ENCODE measurements at regions not wholly inside any gene's neighbourhood (a gene's known extent, or its start where the extent isn't known, plus 50 kb on each side); places are given as distances from the start of the nearest gene placed in this dataset.

DNA sequence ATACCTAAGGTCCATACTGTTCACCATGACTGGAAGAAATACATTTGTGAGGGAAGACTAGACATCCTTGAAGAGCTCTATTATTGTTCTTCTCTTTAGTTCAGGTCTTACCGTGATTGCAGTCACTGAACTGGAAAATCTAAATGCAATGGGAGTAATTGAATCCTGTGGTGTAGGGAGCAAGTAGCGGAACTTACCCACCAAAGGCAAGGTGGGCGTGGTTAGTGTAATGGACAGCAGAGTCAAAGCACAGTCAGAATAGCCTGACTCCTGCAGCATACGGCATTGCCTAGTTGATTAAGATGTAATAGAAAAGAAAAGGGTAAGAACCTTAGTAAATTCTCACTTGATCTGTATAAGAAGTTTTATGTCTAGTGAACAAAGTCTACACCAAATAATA lies 679.7 kb upstream of the EPHA7 start:
- Histone ChIP-seq H3K36me3 (ENCODE audit: low read depth) (no peaks in the 10 kb centered on the region), H3K4me3 (no peak overlapping the region), H2AFZ (no peak overlapping the region), H3K4me1 (replicated peaks; ENCODE audit: insufficient read depth) (no peaks in the 10 kb centered on the region), H3K9me2 (ENCODE audit: insufficient read depth) (no peaks in the 10 kb centered on the region), H3K79me2 (ENCODE audit: low read depth) (no peaks in the 10 kb centered on the region), H3K27ac (no peak overlapping the region), H3K27me3 (ENCODE audit: insufficient read depth, low read depth) (no peaks in the 10 kb centered on the region), H3K9me3 (ENCODE audit: insufficient read depth, low read depth) (no peaks in the 10 kb centered on the region), H3F3A (ENCODE audit: insufficient read depth, low read depth) (no peaks in the 10 kb centered on the region), H3K4me2 (no peak overlapping the region), H4K20me1 (ENCODE audit: insufficient read depth) (no peaks in the 10 kb centered on the region)
- DNase-seq, result no peak
- no TSS peak for BruUV-seq (replicated peaks)
- ChIA-PET CTCF (no interaction called here), POLR2A (ENCODE audit: unreplicated experiment) (no interaction called here)
- intact Hi-C loops (cut with micrococcal nuclease; ENCODE audit: unreplicated experiment), result no loop called here
- no peak for TF ChIP-seq EZH2 (IDR thresholded peaks at IDR 0.05; ENCODE audit: low read depth)
- TF ChIP-seq, protein P1, sequence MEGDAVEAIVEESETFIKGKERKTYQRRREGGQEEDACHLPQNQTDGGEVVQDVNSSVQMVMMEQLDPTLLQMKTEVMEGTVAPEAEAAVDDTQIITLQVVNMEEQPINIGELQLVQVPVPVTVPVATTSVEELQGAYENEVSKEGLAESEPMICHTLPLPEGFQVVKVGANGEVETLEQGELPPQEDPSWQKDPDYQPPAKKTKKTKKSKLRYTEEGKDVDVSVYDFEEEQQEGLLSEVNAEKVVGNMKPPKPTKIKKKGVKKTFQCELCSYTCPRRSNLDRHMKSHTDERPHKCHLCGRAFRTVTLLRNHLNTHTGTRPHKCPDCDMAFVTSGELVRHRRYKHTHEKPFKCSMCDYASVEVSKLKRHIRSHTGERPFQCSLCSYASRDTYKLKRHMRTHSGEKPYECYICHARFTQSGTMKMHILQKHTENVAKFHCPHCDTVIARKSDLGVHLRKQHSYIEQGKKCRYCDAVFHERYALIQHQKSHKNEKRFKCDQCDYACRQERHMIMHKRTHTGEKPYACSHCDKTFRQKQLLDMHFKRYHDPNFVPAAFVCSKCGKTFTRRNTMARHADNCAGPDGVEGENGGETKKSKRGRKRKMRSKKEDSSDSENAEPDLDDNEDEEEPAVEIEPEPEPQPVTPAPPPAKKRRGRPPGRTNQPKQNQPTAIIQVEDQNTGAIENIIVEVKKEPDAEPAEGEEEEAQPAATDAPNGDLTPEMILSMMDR (conservative IDR thresholded peaks at IDR 0.05), result no peak

DNA sequence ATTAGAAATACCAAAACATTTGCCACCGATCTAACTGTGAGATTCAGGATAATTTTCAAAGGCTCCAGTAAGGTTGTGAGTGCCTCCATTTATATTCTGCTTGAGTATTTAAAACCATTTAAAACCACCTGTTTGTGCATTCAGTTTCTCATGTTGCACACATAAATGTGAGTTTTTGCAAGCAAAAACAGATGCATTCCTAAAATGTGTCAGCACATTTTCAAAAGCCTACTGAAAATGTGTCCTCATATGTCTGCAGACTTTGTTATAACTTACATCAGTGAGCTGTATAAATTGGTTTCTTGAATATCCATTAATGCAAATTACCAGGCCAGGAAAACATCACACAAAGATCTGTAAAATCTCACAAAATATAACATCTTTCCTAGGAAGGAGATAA lies 676.6 kb upstream of the EPHA7 start:
- Histone ChIP-seq H3K36me3 (ENCODE audit: low read depth) (no peaks in the 10 kb centered on the region), H3F3A (ENCODE audit: insufficient read depth, low read depth) (no peaks in the 10 kb centered on the region), H3K4me3 (no peak overlapping the region), H3K9me3 (ENCODE audit: insufficient read depth, low read depth) (no peaks in the 10 kb centered on the region), H3K9me2 (ENCODE audit: insufficient read depth) (no peaks in the 10 kb centered on the region), H3K27ac (no peak overlapping the region), H3K79me2 (ENCODE audit: low read depth) (no peaks in the 10 kb centered on the region), H2AFZ (no peak overlapping the region), H4K20me1 (ENCODE audit: insufficient read depth) (no peaks in the 10 kb centered on the region), H3K4me2 (no peak overlapping the region), H3K4me1 (replicated peaks; ENCODE audit: insufficient read depth) (no peaks in the 10 kb centered on the region), H3K27me3 (ENCODE audit: insufficient read depth, low read depth) (no peaks in the 10 kb centered on the region)
- TF ChIP-seq, protein P1 (conservative IDR thresholded peaks at IDR 0.05), result no peak
- no peak for TF ChIP-seq EZH2 (IDR thresholded peaks at IDR 0.05; ENCODE audit: low read depth)
- intact Hi-C loops (cut with micrococcal nuclease; ENCODE audit: unreplicated experiment), result no loop called here
- POLR2A ChIA-PET (ENCODE audit: unreplicated experiment), result no interaction called here
- CTCF ChIA-PET, result no interaction called here
- BruUV-seq (replicated peaks), result no TSS peak
- DNase-seq, result no peak

- intact Hi-C loops (cut with micrococcal nuclease; ENCODE audit: unreplicated experiment), result no loop called here
Observed at GRCh38 chr6:94089941-94090340, 670.6 kb upstream of the EPHA7 start.

More at GRCh38 chr6:94089941-94090340, 670.6 kb upstream of the EPHA7 start:
- no peak for TF ChIP-seq EZH2 (IDR thresholded peaks at IDR 0.05; ENCODE audit: low read depth)
- TF ChIP-seq, protein P1 (conservative IDR thresholded peaks at IDR 0.05), result no peak
- BruUV-seq (replicated peaks), result no TSS peak
- Histone ChIP-seq H3F3A (ENCODE audit: insufficient read depth, low read depth) (no peaks in the 10 kb centered on the region), H3K4me1 (replicated peaks; ENCODE audit: insufficient read depth) (no peaks in the 10 kb centered on the region), H3K27ac (no peak overlapping the region), H3K27me3 (ENCODE audit: insufficient read depth, low read depth) (no peaks in the 10 kb centered on the region), H2AFZ (no peak overlapping the region), H3K79me2 (ENCODE audit: low read depth) (no peaks in the 10 kb centered on the region), H3K9me3 (ENCODE audit: insufficient read depth, low read depth) (no peaks in the 10 kb centered on the region), H3K4me3 (no peak overlapping the region), H3K9me2 (ENCODE audit: insufficient read depth) (no peaks in the 10 kb centered on the region), H3K4me2 (no peak overlapping the region), H3K36me3 (ENCODE audit: low read depth) (no peaks in the 10 kb centered on the region), H4K20me1 (ENCODE audit: insufficient read depth) (no peaks in the 10 kb centered on the region)
- POLR2A ChIA-PET (ENCODE audit: unreplicated experiment), result no interaction called here
- DNase-seq, result no peak
- CTCF ChIA-PET, result no interaction called here
